HG03064 (cell line): ENCODE measurements at regions not wholly inside any gene's neighbourhood (a gene's known extent, or its start where the extent isn't known, plus 50 kb on each side); places are given as distances from the start of the nearest gene placed in this dataset.
"Not testable (repeated sequence)": the region's sequence is repeated elsewhere in the genome, so short reads cannot be mapped to it uniquely, and the experiment has no call there.

Source experiments
- ATAC-seq: cut with Tn5 transposase; IDR thresholded peaks from one replicate; pipeline ENCODE4 v1.9.1; 2021; ENCODE audit warnings: low read depth; ENCODE audit not compliant: unreplicated experiment

DNA sequence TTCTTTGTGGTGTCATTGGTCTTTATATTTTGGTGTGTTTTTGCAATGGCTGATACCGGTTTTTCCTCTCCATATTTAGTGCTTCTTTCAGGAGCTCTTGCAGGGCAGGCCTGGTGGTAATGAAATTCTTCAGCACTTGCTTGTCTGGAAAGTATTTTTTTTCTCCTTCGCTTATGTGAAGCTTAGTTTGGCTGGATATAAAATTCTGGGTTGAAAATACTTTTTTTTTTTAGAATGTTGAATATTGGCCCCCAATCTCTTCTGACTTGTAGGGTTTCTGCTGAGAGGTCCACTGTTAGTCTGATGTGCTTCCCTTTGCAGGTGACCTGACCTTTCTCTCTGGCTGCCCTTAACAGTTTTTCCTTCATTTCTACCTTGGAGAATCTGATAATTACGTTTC is 82.7 kb downstream of the XCL2 start:
- not testable (repeated sequence) for ATAC-seq

DNA sequence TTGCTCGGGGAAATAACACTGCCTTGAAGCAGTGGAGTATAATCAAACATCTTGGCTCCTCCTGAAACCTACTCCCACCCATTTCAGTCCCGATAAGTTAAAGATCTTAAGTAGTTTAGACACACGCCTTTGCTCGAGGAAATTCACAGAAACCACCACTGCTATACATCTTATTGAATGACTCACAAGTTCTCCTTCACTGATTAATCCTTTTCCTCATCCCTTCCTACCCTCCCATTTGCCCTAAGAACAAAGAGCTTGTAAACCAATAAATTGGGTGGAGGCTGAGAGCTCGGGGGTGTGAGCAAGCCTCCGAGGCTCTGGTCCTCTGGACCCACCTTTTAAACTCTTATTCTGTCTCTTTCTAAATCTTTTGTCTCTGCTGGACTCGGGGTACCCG is 86.5 kb downstream of the XCL2 start:
- not testable (repeated sequence) for ATAC-seq

DNA sequence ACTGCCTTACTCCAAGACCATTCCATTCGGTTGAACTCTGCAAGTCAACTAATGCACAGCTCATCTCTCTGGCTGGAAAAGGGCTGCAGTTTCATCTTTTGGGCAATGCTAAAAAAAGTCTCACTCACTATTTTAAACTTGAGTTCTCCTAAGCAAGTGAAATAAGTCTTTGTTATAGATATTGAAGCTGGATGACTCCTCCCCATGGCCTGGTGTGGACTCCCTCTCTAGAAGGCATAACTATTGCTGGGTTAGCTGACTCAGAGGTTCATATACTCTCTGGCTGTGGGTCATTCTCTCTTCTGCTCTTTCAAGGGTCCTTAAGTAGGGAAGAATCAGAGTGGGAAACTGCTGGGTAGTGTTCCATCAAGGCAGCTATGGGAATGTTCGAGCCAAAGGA is 88.0 kb downstream of the XCL2 start:
- no peak for ATAC-seq

DNA sequence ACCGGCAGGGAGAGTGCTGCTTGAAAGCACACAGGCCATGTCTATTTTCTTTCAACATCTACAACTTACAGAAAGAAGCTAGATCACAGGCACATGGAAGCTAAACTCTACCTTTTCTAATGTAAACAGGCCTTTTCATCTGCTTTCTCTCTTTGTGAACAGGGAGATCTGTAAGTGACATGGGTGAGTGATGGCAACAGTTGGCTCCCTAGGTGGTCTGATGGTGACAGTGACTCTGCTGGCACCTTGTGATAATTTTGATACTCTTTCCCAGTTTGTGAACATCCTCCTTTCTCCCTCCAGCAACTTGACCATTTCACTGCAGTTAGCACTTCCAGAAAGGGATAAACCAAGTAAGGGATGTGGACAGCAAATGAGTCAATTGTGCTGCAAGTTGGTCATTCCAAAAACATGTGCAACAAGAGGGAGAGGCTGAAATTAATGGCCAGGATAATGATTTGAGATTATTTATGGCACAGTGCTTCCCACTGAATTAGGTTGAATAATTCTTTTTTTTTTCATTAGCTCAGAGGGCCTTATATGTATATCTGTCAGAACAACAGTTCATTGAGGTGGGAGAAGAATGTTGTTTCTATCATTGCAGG is 89.5 kb downstream of the XCL2 start:
- ATAC-seq = no peak

DNA sequence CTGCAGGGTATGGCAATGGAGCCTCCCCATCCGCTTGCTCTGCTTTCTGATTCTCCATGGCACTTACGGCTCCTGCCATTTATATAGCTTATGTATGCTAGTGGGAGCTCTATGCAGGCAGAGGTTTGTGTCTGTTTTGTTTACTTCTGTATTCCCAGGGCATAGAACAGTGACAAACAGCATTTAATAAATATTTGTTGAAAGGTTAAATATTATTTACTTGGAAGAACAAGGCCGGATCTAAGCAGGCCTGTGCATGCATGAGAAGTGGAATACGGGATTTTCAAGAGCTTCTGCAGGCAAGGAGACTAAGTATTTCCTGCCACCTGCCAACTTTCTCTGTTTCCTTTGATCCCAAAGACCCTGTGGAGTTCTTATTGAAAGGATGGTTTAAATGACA is 90.7 kb downstream of the XCL2 start:
- ATAC-seq = no peak

DNA sequence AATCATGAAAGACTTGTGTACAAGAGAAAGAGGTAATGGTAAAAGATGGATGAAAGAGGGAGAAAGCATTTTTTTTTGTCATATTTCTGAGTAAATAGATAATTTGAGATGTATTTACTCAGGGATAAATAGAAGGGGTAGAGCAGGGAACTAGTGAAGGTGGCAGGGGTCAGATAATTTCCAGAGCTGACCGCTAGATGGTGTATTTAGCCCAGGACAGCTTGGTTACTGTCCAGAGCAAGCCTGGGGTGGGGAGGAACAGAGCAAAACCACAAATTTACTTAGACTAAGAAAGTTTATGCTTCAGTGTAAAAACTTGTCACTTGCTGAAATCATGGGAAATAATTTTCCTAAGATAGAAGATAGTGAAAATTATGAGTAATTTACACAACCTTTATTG is 91.5 kb downstream of the XCL2 start:
- no peak for ATAC-seq

DNA sequence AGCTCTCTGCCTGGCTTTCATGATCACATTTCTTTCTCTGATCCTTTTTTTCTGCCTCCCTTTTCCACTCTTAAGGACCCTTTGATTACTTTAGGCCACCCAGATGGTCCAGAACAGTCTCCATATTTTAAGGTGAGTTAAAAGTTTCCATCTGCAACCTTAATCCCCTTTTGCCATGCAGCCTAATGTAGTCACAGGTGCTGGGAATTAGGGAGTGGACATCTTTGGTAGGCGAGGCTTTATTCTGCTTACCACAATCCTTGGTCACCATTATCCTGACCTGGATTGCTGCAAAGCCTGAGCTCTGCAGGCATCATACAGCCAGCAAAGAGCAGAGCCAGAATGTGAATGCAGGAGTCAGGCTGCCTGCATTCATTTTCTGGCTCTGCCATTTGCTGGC is 95.9 kb downstream of the XCL2 start:
- no peak for ATAC-seq

DNA sequence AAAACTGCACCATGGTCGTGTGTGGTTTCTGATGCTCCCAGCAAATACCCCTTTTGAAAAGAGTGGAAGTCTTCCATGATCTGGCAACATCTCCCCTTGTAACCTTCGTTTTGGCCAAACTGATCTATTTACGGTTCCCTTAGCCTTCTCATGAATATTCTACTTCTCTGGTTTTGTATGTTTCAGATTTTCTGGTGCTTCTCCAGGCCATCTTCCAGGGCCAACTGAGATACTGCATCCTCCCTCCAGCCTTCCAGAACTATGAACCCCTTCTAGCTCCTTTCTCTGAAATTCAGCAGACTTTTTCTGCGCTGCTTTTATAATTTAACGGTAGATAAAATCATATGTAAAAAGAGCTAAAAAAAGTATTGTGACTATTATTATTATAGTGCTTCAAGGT is 97.7 kb downstream of the XCL2 start:
- no peak for ATAC-seq

DNA sequence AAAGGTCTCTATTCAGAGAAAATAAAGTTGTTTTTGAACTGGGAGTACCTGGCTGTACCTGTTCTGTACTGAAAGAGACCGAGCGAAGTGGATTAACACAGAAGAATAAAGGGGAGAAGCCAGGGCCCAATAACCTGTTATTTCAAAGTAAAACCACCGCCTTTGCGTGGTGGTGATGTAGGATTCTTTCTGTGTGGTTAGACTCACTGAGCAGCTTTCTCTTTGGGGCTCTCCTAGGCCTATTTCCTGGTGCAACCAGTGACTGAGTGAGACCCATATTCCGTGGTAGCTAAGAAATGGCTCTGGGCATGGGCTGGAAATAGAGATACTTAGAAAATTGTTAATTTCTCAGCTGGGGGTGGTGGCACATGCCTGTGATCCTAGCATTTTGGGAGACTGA is 99.9 kb downstream of the XCL2 start:
- no peak for ATAC-seq

DNA sequence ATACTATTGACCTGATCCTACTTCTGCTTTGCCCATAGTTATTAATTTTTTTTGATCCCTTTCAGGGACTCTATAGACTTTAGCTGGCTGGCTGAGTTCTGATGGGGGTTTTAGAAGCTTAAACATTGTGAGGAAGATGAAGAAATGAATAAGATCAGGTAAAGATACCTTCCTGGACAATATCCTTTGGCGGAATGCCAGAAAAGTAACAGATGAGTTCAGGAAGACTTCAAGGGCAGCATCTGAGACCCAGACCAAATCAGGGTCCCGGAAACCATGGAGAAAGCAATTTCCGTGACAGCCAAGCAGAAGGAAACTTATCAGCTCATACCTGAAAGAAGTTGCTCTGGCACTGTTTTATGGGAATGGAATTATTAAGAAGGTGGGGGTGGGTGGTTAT is 100.4 kb downstream of the XCL2 start:
- no peak for ATAC-seq

DNA sequence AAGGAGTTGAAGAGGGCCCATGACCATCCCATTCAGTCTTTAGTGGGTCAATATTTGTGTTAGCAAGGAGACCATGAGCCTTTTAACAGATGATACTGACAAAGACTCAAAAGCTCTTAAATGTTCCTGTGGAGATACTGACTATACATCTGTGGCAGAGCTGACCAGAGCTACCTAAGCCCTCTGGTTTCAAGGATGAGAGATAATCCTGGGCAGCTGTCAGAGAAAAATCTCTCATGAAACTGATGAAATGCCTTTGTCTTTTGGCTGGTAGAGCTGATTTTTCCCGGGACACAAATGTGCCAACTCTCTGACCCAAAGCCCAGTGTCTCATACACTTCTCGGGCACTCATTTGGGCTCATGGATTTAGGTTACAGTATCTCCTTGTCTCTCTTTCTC is 100.9 kb downstream of the XCL2 start:
- no peak for ATAC-seq

DNA sequence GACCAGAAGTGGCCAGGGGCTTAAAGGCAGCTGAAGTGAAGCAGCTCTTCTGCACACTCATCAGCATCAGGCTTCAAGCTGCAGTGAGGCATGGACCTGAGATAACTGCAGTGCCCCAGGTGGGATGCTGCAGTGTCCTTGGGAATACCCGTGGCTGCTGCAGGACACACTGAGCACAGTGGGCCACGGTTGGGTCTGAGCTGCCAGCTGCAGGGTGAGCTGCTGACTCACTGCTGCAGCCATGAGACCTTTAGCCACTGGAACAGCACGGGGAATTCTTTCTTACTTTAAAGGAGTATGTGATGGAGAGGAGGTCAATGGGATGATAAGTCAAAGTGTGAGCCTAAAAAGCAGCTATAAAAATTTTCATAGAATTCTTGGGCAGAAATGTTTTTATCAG is 102.1 kb downstream of the XCL2 start:
- ATAC-seq = no peak

DNA sequence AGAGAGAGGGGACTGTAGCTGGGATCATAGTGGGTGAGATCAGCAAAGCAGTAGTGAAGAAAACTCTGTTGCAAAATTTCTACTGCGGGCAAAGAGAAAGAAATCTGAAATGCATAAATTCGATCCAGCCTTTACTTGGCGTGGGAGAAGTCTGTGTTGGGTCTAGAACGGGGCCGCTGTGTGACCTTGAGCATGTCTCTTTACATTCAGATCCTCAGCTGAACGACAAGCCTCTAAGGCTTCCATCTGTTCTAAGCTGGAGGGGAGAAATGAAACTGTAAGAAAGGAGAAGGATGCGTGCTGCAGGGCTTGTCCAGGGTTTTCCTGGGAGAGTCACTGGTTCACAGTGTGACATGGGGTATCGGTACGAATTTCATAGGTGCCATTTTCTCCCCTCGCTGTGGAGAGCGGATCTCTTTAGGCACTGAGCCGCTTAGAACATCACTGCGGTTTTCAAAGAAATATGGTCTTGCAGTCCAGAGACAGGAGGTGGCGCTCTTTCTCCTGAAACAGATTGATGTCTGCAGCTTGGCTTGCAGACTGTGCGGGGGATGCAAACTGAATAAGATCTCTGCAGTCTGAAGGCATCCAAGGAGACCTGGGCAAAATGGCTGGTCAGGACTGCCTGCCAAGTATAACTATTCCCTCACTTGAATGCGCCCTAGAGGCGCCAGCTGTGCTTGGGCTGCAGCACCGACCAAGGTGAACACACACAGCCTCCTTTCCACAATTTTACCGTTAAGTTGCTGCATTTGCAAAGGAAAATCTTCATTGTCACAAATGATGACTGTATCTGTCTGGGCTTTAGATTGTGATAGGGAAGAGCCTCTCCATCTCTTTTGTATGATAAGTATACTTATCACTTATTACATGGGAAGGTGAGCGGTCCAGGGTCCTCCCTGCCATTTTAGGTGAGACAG is 104.1 kb downstream of the XCL2 start:
- no peak for ATAC-seq

DNA sequence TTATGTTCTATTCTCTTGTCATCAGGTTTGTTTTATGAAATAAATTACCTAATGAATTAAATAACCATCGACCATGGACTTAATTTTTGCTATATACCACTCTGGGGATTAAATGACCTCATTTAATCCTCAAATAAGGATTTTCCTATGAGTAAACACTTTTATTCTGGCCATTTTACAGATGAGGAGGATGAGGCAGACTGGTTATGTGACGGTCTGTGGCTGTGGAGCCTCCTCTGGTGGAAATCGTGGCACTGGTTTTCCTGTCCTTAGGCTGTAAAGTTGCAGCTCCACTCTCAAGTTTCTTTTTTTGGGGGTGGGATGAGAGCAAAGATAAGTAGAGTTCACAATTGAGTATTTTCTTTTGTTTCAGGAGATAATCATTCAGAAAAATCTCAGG is 105.2 kb downstream of the XCL2 start:
- ATAC-seq = no peak

DNA sequence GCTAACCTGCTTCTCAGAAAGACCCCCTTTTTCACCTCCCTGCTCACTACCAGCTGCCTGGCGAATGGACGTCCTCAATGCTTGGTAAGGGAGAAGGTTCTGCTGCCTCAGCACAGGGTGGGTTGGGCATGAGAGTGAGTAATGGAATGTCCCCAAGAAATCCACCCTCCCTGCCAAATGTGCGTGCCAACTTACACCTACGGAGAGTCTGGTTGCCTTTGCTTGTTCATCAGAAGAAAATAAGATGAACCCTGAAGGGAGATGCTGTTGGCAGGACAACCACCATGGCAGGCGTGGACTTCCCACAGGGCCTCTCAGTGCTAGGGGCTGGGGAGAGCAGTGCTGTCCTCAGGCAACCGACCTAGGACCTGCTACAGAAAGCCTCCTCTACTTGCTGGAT is 106.0 kb downstream of the XCL2 start:
- ATAC-seq = no peak

DNA sequence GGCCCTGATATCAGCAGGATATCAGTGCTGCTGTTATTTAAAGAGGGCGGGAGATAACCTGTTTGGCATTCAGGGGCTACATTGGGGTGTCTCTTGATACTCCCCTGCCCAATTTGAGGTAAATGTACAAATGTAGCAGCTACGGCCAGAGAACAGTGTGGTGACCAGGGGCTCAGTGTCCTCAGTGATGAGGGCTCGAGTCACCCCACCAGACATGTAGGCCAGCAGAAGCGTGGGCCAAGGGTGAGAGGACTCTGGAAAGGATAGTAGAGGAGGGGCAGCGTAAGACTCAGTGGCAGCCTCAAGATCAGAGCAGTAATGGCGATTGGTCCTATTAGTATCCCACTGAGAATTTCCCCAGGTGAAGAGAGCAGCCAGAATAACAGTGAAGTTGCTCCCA is 108.4 kb downstream of the XCL2 start:
- ATAC-seq = no peak

DNA sequence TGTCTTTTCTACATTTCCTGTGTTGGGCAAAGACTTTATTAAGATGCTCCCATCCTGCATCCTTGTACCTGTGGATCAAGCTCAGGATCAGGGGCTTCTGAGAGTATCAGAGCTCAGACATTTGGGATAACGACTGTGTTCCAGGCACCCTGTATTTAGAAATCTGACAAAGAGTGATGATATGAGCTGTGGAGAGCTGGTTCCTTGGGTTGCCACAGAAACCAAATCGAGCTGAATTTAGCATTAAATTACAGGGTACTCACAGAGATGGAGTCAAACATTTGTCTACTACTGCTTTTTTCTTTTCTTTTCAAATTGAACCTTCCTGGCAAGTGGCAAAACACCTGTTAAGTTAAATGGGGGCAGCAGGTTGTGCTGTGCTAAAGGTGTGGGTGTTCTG is 110.6 kb downstream of the XCL2 start:
- ATAC-seq = no peak

DNA sequence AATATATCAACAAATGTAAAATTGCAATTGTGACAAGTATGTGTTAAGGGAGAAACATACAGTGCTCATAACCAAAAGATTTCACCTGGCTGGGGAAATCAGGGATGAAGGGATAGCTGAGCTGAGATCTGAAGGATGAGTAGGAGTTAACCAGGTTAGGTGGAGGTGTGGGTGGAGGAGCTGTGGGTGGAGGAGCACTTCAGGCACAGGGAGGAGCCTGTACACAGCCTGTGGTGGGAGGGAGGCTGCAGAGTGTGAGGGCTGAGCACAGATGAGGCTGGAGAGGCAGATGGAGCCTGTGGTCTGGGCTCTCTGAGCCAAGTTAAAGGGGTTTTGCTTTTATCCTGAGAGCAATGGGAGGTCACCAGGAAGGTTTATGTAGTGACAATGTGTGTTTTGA is 111.9 kb downstream of the XCL2 start:
- no peak for ATAC-seq

DNA sequence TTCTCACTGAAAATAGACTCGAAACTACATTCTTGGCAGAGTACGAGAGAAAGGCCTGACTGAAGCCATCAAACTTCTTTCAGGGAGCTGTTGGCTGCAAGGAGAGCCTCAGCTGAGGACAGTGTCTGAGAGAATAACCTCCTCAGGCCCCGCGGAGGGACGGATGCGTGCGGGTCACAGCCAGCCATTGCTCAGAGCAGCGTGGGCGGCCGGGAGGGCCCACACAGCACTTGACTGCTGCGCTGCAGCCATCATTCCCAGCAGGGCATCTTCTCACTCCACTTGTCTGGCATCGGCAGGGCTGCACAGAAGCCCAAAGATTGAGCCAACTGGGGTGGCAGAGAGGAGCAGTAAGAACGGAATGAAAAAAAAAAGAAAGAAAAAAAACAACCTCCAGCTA is 113.5 kb downstream of the XCL2 start:
- no peak for ATAC-seq

DNA sequence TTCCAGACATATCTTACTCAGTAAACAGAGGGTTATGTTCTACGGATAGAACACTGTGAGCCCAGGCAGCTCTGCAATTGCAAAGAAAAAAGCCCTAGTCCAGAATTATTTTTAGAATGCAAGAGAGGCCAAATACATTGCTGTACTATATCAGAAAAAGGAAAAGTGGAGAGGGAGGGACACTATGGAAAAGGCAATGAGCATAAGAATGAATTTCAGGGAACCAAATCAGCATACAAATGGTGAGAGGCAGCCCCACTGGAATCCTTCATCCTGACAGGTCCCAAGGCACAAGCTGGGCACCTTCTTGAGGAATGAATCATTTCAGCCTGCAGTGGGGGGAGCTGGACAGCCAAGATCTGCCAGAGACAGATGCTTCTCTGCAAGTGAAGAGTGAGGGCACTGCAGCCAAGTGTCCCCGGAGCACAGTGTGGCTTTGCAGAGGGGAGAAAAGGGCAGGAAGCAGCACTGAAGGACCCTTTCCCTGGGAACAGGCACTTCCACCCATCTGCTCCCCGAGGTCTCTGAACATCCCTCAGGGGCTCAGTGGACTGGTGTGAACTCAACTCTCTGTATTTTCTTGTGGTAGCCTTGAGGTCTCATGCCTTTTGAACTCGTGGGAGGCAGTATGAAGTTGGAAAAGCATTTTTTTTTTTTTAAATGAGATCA is 115.6 kb downstream of the XCL2 start:
- no peak for ATAC-seq

DNA sequence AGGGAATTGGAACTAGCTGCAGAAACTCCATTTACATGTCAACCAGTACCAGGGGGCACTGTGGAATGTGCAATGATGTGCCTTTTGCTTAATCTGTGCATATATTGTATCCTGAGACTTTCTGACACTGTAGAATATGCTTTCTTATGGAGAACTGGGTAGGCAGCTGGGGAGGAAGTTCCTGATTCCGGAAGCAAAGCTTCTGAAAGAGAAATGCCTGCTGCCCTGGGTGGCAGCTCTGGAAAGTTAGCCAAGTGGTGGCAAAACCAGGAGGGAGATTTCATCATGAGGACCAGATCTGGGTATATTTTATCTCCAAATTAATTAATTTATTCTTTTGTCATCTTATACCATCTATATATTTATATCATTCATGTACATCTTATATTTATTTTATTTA is 116.7 kb downstream of the XCL2 start:
- ATAC-seq = no peak

DNA sequence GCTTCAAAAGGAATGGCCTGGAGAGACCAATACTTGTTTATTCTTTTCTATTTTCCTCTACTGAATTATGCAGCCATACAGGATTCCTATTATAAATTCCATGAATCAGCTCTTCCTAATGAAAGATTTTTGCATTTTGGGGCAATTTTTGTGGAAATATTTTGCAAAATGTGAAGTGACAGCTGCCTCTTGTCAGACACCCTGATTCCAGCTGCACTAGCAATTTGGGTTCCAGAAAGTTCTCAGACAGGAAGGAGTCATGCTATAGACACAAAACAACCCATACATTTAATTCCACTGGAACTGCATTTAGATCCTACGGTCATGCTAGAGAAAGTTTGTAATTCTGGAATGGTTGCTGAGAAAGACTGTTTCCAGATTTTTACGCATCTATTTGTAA is 119.5 kb downstream of the XCL2 start:
- ATAC-seq = no peak
